NB4 (cell line): ENCODE measurements at regions not wholly inside any gene's neighbourhood (a gene's known extent, or its start where the extent isn't known, plus 50 kb on each side); places are given as distances from the start of the nearest gene placed in this dataset.

Experiments
- POLR2A ChIP-seq: IDR thresholded peaks from 2 replicates; pipeline ENCODE4 v1.6.1; 2011; ENCODE audit warnings: mild to moderate bottlenecking; ENCODE audit not compliant: insufficient read length; ENCODE audit errors: extremely low read depth
- TF ChIP-seq, protein P1 (sequence below): IDR thresholded peaks from one replicate; pipeline ENCODE4 v1.5.1; 2012; ENCODE audit warnings: low read depth, low read length

DNA sequence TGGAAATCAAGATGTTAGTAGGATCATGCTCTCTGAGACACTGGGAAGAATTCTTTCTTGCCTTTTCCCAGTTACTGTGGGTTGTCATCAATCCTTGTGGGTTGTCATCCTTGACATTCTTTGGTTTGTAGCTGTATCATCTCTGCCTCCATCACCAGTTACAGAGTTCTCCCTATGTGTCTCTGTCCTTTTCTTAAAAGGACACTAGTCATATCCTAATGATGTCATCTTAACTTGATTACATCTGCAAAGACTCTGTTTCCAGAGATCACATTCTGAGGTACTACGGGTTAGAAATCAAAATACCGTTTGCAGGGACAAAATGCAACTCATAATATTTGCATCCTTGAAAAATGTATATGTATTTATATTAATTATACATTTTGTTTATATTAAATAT is 500.4 kb downstream of the ZBBX start:
- TF ChIP-seq, protein P1, sequence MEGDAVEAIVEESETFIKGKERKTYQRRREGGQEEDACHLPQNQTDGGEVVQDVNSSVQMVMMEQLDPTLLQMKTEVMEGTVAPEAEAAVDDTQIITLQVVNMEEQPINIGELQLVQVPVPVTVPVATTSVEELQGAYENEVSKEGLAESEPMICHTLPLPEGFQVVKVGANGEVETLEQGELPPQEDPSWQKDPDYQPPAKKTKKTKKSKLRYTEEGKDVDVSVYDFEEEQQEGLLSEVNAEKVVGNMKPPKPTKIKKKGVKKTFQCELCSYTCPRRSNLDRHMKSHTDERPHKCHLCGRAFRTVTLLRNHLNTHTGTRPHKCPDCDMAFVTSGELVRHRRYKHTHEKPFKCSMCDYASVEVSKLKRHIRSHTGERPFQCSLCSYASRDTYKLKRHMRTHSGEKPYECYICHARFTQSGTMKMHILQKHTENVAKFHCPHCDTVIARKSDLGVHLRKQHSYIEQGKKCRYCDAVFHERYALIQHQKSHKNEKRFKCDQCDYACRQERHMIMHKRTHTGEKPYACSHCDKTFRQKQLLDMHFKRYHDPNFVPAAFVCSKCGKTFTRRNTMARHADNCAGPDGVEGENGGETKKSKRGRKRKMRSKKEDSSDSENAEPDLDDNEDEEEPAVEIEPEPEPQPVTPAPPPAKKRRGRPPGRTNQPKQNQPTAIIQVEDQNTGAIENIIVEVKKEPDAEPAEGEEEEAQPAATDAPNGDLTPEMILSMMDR, result no peak
- TF ChIP-seq POLR2A, result no peak
